ENCODE measurements at regions not wholly inside any gene's neighbourhood (a gene's known extent, or its start where the extent isn't known, plus 50 kb on each side); places are given as distances from the start of the nearest gene placed in this dataset.

DNA sequence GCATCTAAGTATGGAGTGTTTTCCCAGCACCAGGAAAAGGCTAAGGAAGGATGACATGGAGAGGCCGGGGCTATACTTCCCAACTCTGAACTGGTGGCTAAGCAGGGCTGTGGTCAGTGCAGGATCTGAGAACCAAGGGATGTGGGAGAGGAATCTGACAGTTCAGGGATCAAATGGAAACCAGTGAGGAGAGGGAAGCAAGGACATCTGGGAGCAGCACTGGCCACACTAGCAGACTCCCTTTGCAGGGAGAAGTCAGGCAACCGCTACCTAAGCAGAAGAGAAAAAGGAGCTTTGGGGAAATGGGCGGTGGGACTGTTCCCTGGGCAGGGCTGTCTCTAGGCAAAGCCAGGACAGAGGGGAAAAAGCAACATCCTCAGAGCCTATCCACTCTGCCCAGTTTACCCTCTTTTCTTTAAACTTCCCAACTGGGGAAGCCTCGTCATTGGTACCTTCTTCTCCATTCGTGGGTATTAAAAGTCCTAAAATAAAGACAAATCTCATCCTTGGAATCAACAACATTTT, 105.8 kb upstream of the MEIS1 start:
- DNase-seq (ENCODE audit: low spot score in 2 of 2) (no peak), ATAC-seq (replicated peaks; ENCODE audit: extremely low read depth, poor library complexity, severe bottlenecking) (no peak)
- peaks cover 11% of the 10 kb centered on the region for H3K9me3 Mint-ChIP-seq

GRCh38 chr2:66327066-66327740, 107.7 kb upstream of the MEIS1 start:
- Mint-ChIP-seq H3K36me3 (ENCODE audit: insufficient read depth) (no peaks in the 10 kb centered on the region), H3K9me3 (peaks cover 10% of the 10 kb centered on the region), H3K27me3 (no peaks in the 10 kb centered on the region), H3K4me3 (no peak overlapping the region), H3K4me1 (no peaks in the 10 kb centered on the region), H3K27ac (ENCODE audit: low read depth) (no peak overlapping the region)
- DNase-seq (ENCODE audit: low spot score in 2 of 2) = no peak
- no peak for ATAC-seq (replicated peaks; ENCODE audit: extremely low read depth, poor library complexity, severe bottlenecking)

More for the DNA sequence above, 105.8 kb upstream of the MEIS1 start:
- H3K27ac Mint-ChIP-seq (ENCODE audit: low read depth) = no peak overlapping the region
- no peaks in the 10 kb centered on the region for H3K4me1 Mint-ChIP-seq
- no peaks in the 10 kb centered on the region for H3K27me3 Mint-ChIP-seq
- no peaks in the 10 kb centered on the region for H3K36me3 Mint-ChIP-seq (ENCODE audit: insufficient read depth)
- no peak overlapping the region for H3K4me3 Mint-ChIP-seq

DNA sequence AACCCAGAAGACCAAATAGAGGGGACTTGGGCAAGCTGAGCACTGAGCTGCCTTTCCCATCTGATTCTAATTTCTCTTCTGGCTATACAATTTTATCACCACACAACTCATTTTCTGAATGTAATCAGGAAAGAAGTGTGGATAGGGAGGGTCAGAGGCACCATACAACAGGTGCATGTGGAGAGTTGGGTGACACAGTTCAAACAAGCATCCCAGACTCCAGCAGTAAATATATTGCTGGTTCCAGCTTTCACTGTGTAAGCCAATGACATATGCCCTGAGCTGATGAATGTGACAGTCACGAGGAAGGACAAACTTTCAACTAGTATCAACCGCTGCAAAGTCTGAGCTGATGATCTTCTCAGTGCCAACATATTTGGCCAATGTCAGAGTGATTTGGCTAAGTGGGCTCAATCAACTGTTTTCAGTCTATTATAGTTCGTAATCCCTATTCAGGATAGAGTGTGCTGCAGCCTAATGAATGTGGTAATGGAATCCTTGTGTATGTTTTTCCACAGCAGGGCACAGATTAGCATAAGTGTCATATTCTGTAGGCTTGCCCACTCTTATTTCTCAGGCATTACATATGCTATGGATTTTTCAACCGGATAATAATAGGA, 109.9 kb upstream of the MEIS1 start:
- DNase-seq (ENCODE audit: low spot score in 2 of 2) (no peak), ATAC-seq (replicated peaks; ENCODE audit: extremely low read depth, poor library complexity, severe bottlenecking) (no peak)
- Mint-ChIP-seq H3K4me3 (no peak overlapping the region), H3K4me1 (no peaks in the 10 kb centered on the region), H3K36me3 (ENCODE audit: insufficient read depth) (no peaks in the 10 kb centered on the region), H3K9me3 (peaks cover 11% of the 10 kb centered on the region), H3K27ac (ENCODE audit: low read depth) (no peak overlapping the region), H3K27me3 (no peaks in the 10 kb centered on the region)

- Mint-ChIP-seq H3K9me3 (peaks cover 11% of the 10 kb centered on the region), H3K36me3 (ENCODE audit: insufficient read depth) (no peaks in the 10 kb centered on the region), H3K27me3 (no peaks in the 10 kb centered on the region), H3K4me3 (no peak overlapping the region), H3K4me1 (no peaks in the 10 kb centered on the region), H3K27ac (ENCODE audit: low read depth) (no peak overlapping the region)
- ATAC-seq (replicated peaks; ENCODE audit: extremely low read depth, poor library complexity, severe bottlenecking) (no peak), DNase-seq (ENCODE audit: low spot score in 2 of 2) (no peak)
These were observed 110.6 kb upstream of the MEIS1 start for GRCh38 chr2:66324356-66324755.

DNA sequence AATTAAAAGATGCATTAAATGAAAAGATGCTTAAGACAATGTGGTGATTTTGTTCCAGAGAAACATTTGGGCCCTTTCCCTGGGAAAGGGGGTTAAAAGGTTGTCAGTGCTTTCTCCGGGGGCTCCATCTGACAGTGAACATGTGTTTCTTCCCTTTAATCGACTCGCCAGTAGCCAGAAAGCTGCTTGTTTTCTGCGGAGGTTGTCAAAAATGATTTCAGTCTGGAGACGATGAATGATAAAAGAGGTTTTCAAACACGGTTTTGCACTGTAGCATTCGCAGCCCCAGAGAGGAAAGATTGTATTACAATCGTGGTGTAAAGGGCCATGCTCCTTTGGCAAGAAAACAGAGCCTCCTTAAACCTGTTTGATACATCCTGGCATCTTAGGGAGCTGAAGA, 111.5 kb upstream of the MEIS1 start:
- Mint-ChIP-seq H3K9me3 (peaks cover 6% of the 10 kb centered on the region), H3K4me3 (no peak overlapping the region), H3K4me1 (no peaks in the 10 kb centered on the region), H3K27ac (ENCODE audit: low read depth) (no peak overlapping the region), H3K36me3 (ENCODE audit: insufficient read depth) (no peaks in the 10 kb centered on the region), H3K27me3 (no peaks in the 10 kb centered on the region)
- ATAC-seq (replicated peaks; ENCODE audit: extremely low read depth, poor library complexity, severe bottlenecking) = no peak
- DNase-seq (ENCODE audit: low spot score in 2 of 2) = no peak

- DNase-seq (ENCODE audit: low spot score in 2 of 2) (no peak), ATAC-seq (replicated peaks; ENCODE audit: extremely low read depth, poor library complexity, severe bottlenecking) (no peak)
- Mint-ChIP-seq H3K36me3 (ENCODE audit: insufficient read depth) (no peaks in the 10 kb centered on the region), H3K4me3 (no peak overlapping the region), H3K9me3 (peaks cover 6% of the 10 kb centered on the region), H3K27me3 (no peaks in the 10 kb centered on the region), H3K4me1 (no peaks in the 10 kb centered on the region), H3K27ac (ENCODE audit: low read depth) (no peak overlapping the region)
These were observed 112.2 kb upstream of the MEIS1 start for GRCh38 chr2:66322506-66323260.

GRCh38 chr2:66318009-66318561, 116.8 kb upstream of the MEIS1 start:
- Mint-ChIP-seq H3K4me3 (no peak overlapping the region), H3K4me1 (no peaks in the 10 kb centered on the region), H3K9me3 (peaks cover 6% of the 10 kb centered on the region), H3K27me3 (no peaks in the 10 kb centered on the region), H3K27ac (ENCODE audit: low read depth) (no peak overlapping the region), H3K36me3 (ENCODE audit: insufficient read depth) (no peaks in the 10 kb centered on the region)
- ATAC-seq (replicated peaks; ENCODE audit: extremely low read depth, poor library complexity, severe bottlenecking) (no peak), DNase-seq (ENCODE audit: low spot score in 2 of 2) (no peak)

GRCh38 chr2:66317268-66317890, 117.5 kb upstream of the MEIS1 start:
- H3K4me3 Mint-ChIP-seq = no peak overlapping the region
- H3K4me1 Mint-ChIP-seq = no peaks in the 10 kb centered on the region
- H3K9me3 Mint-ChIP-seq = peaks cover 2% of the 10 kb centered on the region
- DNase-seq (ENCODE audit: low spot score in 2 of 2) (no peak), ATAC-seq (replicated peaks; ENCODE audit: extremely low read depth, poor library complexity, severe bottlenecking) (no peak)
- no peaks in the 10 kb centered on the region for H3K36me3 Mint-ChIP-seq (ENCODE audit: insufficient read depth)
- no peak overlapping the region for H3K27ac Mint-ChIP-seq (ENCODE audit: low read depth)
- no peaks in the 10 kb centered on the region for H3K27me3 Mint-ChIP-seq

GRCh38 chr2:66306483-66306882, 128.4 kb upstream of the MEIS1 start:
- H3K9me3 Mint-ChIP-seq = no peaks in the 10 kb centered on the region
- H3K27me3 Mint-ChIP-seq = no peaks in the 10 kb centered on the region
- H3K36me3 Mint-ChIP-seq (ENCODE audit: insufficient read depth) = no peaks in the 10 kb centered on the region
- no peaks in the 10 kb centered on the region for H3K4me1 Mint-ChIP-seq
- H3K27ac Mint-ChIP-seq (ENCODE audit: low read depth) = no peak overlapping the region
- no peak overlapping the region for H3K4me3 Mint-ChIP-seq
- DNase-seq (ENCODE audit: low spot score in 2 of 2) (no peak), ATAC-seq (replicated peaks; ENCODE audit: extremely low read depth, poor library complexity, severe bottlenecking) (no peak)

DNA sequence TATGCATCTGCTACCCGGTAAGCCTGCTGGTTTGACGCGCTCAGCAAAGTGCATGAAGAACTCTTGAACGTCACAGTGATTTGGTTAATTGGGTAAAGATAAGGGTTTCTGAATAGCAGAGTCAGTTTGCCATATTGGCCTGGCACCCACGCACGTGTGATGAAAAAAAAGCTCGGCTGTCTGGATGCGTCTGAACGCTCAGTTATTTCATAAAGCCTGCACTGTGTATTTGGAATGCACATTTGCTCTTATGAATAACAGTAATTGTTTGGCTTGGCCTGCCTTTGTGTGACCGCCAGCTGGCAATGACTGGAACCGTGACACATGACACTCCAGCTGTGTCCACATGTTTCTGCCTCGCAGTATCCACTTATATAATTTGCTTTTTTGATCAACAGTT, 129.2 kb upstream of the MEIS1 start:
- no peak for ATAC-seq (replicated peaks; ENCODE audit: extremely low read depth, poor library complexity, severe bottlenecking)
- DNase-seq (ENCODE audit: low spot score in 2 of 2) = no peak
- no peaks in the 10 kb centered on the region for H3K27me3 Mint-ChIP-seq
- no peaks in the 10 kb centered on the region for H3K4me1 Mint-ChIP-seq
- H3K36me3 Mint-ChIP-seq (ENCODE audit: insufficient read depth) = no peaks in the 10 kb centered on the region
- H3K4me3 Mint-ChIP-seq = no peak overlapping the region
- no peak overlapping the region for H3K27ac Mint-ChIP-seq (ENCODE audit: low read depth)
- H3K9me3 Mint-ChIP-seq = no peaks in the 10 kb centered on the region

- DNase-seq (ENCODE audit: low spot score in 2 of 2) = no peak
- Mint-ChIP-seq H3K27ac (ENCODE audit: low read depth) (no peak overlapping the region), H3K4me1 (no peaks in the 10 kb centered on the region), H3K9me3 (peaks cover 11% of the 10 kb centered on the region), H3K36me3 (ENCODE audit: insufficient read depth) (no peaks in the 10 kb centered on the region), H3K27me3 (no peaks in the 10 kb centered on the region), H3K4me3 (no peak overlapping the region)
- ATAC-seq (replicated peaks; ENCODE audit: extremely low read depth, poor library complexity, severe bottlenecking) = no peak
These were observed 131.5 kb upstream of the MEIS1 start for GRCh38 chr2:66303471-66303870.

DNA sequence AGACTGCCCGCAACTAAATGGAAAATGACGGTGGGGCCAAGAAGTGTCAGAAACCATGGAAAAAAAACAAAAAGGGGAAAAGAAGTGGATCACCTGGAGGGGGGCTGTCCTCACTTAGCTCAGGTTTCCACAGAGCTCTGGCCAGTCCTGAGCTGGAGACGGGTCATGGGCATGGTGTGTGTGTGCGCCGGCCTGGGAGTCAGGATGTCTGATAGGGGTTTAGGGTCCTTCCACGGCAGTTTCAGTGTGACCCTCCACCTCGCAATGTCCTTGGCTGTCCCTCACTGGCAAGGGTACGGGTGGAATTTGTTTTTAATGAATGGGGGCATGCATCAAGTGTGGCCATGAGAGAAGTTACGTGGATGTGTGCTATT, 133.2 kb upstream of the MEIS1 start:
- no peaks in the 10 kb centered on the region for H3K27me3 Mint-ChIP-seq
- H3K27ac Mint-ChIP-seq (ENCODE audit: low read depth) = no peak overlapping the region
- no peak overlapping the region for H3K4me3 Mint-ChIP-seq
- no peaks in the 10 kb centered on the region for H3K4me1 Mint-ChIP-seq
- no peak for ATAC-seq (replicated peaks; ENCODE audit: extremely low read depth, poor library complexity, severe bottlenecking)
- peaks cover 14% of the 10 kb centered on the region for H3K9me3 Mint-ChIP-seq
- H3K36me3 Mint-ChIP-seq (ENCODE audit: insufficient read depth) = no peaks in the 10 kb centered on the region
- no peak for DNase-seq (ENCODE audit: low spot score in 2 of 2)
